Activated naive CD8-positive, alpha-beta T cell (primary cell): ENCODE measurements at regions not wholly inside any gene's neighbourhood (a gene's known extent, or its start where the extent isn't known, plus 50 kb on each side); places are given as distances from the start of the nearest gene placed in this dataset.
"Not testable (repeated sequence)": the region's sequence is repeated elsewhere in the genome, so short reads cannot be mapped to it uniquely, and the experiment has no call there.

Source experiments
- H3K27ac Mint-ChIP-seq: one replicate; pipeline ENCODE4 v1.8.0; 2021; ENCODE audit warnings: mixed read lengths
- H3K27me3 Mint-ChIP-seq: one replicate; pipeline ENCODE4 v1.8.0; 2021; ENCODE audit warnings: mixed read lengths
- H3K36me3 Mint-ChIP-seq: one replicate; pipeline ENCODE4 v1.8.0; 2021; ENCODE audit warnings: mixed read lengths
- H3K4me1 Mint-ChIP-seq: one replicate; pipeline ENCODE4 v1.8.0; 2021; ENCODE audit warnings: low read depth, mixed read lengths
- H3K4me3 Mint-ChIP-seq: one replicate; pipeline ENCODE4 v1.8.0; 2021; ENCODE audit warnings: mild to moderate bottlenecking, mixed read lengths
- H3K9me3 Mint-ChIP-seq: one replicate; pipeline ENCODE4 v1.8.0; 2021; ENCODE audit warnings: low read depth, mixed read lengths

DNA sequence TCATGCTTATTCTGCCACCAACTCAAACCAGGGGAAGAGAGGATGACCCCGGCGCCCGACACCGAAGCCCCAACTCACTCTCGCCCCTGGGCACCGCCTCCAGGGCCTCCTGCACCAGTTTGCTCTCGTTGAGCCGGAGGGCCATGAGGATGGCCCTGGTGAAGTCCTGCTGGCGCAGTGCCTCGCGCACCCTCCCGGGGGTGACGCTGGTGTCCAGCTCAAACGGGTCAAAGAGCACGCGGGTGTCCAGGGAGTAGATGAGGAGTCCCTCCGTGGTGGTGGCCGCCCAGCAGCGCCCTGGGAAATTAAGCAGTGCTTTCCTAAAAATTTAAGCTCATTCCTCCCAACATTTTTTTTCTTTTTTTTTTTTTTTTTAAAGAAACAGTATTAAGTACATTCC, 5387.6 kb upstream of the TPTE start:
- not testable (repeated sequence) for H3K27ac Mint-ChIP-seq, H3K9me3 Mint-ChIP-seq, H3K36me3 Mint-ChIP-seq, H3K4me3 Mint-ChIP-seq, H3K27me3 Mint-ChIP-seq, H3K4me1 Mint-ChIP-seq

DNA sequence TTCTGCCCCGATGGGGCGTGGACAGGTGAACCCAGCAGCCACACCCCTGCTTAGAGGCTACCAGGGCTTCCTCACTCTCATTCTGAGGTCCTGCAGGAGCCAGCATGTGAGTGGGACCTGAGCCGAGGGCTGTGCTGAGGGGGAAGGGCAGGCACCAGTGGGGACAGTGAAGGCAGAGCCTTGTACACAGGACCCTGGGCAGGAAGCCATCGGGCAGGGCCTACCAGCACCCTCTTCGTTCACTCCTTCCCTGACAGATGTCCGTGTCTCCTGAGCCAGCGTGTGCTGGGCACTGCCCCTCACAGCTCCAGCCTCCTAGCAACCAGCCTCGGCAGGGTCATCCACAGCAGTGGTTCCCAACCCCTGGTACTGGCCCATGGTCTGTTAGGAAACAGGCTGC, 5385.0 kb upstream of the TPTE start:
- H3K27me3 Mint-ChIP-seq, H3K4me1 Mint-ChIP-seq, H3K9me3 Mint-ChIP-seq, H3K4me3 Mint-ChIP-seq, H3K36me3 Mint-ChIP-seq, H3K27ac Mint-ChIP-seq: not testable (repeated sequence)

DNA sequence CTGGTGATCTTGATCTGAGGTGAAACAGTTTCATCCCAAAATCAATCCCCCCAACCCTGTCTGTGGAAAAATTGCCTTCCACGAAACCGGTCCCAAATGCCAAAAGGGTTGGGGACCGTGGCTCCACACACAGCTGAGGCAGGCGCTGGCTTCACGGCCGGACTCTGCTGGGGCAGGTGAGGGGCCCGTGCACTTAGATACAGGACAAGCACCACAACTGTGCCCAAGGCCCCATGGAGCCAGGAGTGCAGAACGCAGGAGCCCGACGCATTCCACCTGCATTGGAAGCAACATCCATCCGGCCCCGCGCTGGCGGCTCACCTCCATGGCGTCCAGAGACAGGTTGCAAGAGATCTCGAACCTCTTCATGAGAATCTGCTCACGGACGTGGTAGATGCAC, 5384.4 kb upstream of the TPTE start:
- H3K27me3 Mint-ChIP-seq, H3K36me3 Mint-ChIP-seq, H3K4me3 Mint-ChIP-seq, H3K4me1 Mint-ChIP-seq, H3K9me3 Mint-ChIP-seq, H3K27ac Mint-ChIP-seq: not testable (repeated sequence)

DNA sequence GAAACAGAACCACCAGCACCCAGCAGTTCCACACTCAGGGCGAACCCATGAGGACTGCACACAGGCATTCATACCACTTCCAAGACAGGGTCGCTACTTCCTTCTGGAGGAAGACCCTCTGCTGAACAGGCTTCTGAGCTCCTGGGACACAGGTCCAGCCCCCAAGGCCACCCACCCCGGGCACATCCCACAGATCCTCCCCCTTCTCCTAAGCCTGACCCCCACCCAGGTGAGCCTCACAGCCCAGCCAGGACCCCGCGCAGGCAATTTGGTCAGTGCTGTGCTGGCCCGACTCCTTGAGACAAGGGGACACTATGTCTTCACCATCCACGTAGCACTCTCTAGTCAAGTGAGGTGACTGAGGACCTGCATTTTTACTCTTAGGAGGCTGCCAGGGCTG, 5382.7 kb upstream of the TPTE start:
- H3K4me3 Mint-ChIP-seq, H3K36me3 Mint-ChIP-seq, H3K4me1 Mint-ChIP-seq, H3K27ac Mint-ChIP-seq, H3K9me3 Mint-ChIP-seq, H3K27me3 Mint-ChIP-seq: not testable (repeated sequence)

DNA sequence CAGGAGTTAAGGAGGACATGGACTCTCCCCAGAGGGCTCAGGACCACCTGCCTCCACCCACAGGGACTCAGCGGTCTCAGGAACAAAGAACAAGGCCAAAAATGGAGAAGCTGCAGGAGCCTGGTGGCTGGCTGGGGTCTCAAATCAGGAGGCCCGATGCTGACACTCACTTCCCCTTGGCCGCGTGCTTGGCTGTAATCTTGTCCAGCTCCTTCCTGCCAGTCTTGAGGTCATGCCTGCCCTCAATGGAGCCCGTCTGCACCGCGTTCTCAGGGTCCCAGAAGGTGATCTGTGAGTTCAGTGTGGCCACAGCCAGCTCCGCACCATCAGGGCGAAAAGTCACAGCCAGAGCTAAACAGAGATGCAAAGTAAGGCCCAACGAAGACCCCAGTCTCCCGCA, 5381.9 kb upstream of the TPTE start:
- H3K4me1 Mint-ChIP-seq, H3K4me3 Mint-ChIP-seq, H3K36me3 Mint-ChIP-seq, H3K27me3 Mint-ChIP-seq, H3K9me3 Mint-ChIP-seq, H3K27ac Mint-ChIP-seq: not testable (repeated sequence)

DNA sequence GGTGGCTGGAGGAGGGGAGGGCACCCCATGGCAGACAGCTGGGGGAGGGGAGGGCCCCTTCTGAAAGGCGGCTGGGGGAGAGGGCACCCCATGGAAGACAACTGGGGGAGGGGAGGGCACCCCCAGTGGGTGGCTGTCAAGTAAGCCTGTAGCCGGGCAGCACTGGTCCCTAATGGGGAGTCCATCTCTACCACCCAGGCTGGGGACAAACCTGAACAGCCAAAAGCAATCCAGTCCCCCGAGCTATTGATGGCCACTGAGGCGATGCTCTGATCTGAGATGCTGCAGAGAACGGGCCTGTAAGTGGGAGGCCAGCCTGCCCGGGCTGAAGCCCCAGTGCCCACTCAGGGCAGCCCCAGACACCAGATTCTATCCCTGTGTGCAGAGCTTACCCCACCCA, 5378.4 kb upstream of the TPTE start:
- H3K9me3 Mint-ChIP-seq, H3K27me3 Mint-ChIP-seq, H3K4me3 Mint-ChIP-seq, H3K27ac Mint-ChIP-seq, H3K36me3 Mint-ChIP-seq, H3K4me1 Mint-ChIP-seq: not testable (repeated sequence)

DNA sequence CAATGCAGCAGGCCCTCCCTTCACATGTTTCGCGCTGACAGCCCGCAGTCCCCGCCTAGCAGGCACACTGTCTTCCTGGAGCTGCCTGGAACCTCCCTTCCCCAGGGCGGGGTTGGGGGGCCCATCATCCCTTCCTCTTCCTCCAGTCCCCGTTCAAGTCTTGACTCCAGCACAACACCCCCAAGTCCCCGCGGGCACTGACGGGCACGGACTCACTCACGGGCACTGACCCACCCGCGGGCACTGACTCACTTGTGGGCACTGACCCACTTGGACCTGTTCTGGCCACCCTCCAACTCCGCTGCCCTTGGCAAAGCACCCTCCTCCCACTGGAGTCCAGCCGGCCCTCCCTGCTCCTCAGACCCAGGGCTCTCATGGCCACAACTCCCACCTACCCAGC, 5376.7 kb upstream of the TPTE start:
- not testable (repeated sequence) for H3K27me3 Mint-ChIP-seq, H3K9me3 Mint-ChIP-seq, H3K27ac Mint-ChIP-seq, H3K36me3 Mint-ChIP-seq, H3K4me1 Mint-ChIP-seq, H3K4me3 Mint-ChIP-seq

DNA sequence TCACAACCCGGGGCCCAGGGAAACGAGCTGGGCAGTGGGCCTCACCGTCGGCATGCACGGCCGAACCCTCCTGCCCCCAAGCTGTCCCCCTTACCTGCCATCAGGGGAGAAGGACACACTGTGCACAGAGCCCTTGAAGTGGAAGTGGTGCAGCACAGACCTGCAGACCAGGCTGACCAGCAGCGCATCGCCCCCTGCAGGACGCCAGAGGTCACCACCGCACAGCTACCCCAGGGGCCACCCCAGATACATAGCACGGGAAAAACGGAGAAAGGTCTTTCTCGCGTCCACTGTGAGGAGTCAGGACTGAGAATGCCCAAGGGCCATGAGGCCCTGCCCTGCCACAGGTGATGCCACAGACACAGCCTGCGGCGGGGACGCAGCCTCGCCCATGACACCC, 5373.7 kb upstream of the TPTE start:
- not testable (repeated sequence) for H3K9me3 Mint-ChIP-seq, H3K36me3 Mint-ChIP-seq, H3K4me1 Mint-ChIP-seq

DNA sequence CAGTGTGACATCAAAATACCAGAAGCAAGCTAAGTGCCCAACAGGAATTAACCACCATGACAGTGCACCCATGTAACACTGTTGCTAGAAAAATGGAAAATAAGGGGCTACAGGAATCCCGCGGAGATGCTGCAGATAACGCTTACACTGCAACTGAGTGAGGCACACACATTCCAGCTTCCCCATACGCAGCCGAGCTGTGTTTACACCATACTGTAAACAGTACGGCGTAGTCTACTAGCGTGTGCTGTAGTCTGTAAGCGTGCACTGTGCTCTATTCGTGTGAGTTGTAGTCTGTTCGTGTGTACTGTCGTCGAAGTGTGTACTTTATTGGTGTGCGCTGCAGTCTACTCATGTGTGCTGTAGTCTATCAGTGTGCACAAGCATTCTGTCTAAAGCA, 5372.2 kb upstream of the TPTE start:
- not testable (repeated sequence) for H3K9me3 Mint-ChIP-seq, H3K27ac Mint-ChIP-seq, H3K36me3 Mint-ChIP-seq, H3K27me3 Mint-ChIP-seq, H3K4me1 Mint-ChIP-seq, H3K4me3 Mint-ChIP-seq

More for the DNA sequence above, 5373.7 kb upstream of the TPTE start:
- H3K27ac Mint-ChIP-seq, H3K4me3 Mint-ChIP-seq, H3K27me3 Mint-ChIP-seq: not testable (repeated sequence)

DNA sequence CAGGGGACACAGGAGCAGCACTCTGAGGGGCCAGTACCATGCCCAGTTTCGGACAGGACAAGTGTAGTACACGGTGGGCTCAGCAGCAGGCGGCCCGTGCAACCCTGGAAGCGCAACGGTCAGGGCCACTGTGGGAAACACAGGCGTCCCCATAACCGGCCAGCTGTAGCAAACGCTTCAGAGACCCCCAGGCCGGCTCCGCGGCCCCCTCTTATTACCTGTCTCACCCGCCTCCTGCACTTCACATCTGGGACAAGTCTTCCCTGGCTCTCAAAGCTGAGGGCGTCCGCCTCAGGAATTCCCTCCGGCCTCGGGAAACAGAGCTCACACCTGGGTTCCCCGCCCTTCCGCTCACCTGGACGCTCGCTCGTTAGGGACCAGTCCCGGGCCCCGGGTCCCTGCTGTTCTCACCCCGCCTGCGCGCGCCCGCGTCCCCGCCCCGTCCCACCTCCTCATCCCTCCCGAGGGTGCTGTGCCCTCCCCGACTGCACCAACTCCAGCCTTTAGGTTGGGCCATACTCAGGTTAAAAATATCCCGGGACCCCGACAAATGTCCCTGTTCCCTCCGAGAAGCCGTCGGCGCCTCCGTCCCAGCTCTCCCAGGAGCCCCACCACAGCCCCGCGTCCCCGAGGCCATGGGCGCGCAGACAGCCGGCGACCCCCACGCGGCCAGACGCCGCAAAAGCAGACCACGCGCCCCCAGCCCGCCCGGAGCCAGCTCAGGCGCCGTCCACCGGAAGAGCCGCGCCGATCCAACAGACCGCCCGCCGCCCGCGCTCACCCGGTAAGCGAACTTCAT, 5367.3 kb upstream of the TPTE start:
- H3K27ac Mint-ChIP-seq, H3K9me3 Mint-ChIP-seq, H3K4me3 Mint-ChIP-seq, H3K27me3 Mint-ChIP-seq, H3K36me3 Mint-ChIP-seq, H3K4me1 Mint-ChIP-seq: not testable (repeated sequence)

DNA sequence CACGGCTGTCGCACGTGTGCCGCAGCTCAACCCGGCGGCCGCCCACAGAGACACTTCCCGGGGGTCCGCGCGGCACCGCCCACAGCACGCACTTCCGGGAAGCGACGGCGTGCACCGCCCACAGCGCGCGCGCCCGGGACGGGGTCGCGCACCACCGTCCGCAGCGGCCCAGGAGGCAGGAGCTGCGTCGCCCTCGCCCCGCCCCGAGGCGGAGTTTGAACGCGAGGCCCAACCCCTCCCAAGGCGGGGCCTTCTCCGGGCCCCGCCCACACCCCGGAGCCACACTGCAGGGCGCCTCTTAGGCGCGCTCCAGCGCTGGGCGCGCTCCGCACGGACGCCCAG, 5366.8 kb upstream of the TPTE start:
- H3K27ac Mint-ChIP-seq, H3K4me1 Mint-ChIP-seq, H3K36me3 Mint-ChIP-seq, H3K27me3 Mint-ChIP-seq, H3K9me3 Mint-ChIP-seq, H3K4me3 Mint-ChIP-seq: not testable (repeated sequence)

DNA sequence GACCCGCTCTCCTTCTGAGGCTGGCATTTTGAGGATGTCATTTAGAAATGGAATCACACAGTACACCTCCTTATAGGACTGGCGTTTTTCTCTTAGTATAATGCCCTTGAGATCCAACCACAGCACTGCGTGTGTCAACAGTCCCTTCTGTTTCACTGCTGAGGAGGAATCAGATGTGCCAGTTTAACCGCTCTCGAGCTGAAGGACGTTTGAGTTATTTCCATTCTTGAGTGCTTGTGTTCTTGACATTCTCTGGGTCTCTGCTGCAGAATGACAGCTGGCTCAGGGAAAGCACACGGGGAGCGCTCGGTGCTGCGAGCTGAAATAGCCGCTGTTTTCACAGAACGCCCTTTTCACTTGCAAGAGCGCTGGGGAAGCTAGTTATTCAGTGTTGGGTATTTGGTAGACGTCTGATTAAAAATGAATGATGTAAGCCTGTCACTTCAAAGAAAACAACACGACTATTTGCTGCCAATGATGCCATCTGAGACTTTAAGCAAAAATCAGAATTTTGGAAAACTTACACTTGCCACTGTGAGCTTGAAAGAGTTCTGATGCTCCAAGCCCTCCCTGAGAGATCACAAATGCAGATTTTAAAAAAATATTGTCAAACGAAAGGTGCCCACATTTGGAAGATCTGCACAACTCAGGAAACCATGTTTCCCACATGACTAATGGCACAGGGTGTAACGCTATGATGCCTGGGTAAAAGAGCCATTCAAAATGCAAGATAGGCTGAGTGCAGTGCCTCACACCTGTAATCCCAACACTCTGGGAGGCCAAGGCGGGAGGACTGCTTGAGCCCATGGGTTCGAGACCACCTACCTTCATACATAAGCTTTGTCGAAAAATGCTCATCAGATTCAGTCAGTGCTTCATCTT, 5358.4 kb upstream of the TPTE start:
- not testable (repeated sequence) for H3K4me3 Mint-ChIP-seq, H3K9me3 Mint-ChIP-seq, H3K4me1 Mint-ChIP-seq, H3K27me3 Mint-ChIP-seq, H3K36me3 Mint-ChIP-seq, H3K27ac Mint-ChIP-seq

DNA sequence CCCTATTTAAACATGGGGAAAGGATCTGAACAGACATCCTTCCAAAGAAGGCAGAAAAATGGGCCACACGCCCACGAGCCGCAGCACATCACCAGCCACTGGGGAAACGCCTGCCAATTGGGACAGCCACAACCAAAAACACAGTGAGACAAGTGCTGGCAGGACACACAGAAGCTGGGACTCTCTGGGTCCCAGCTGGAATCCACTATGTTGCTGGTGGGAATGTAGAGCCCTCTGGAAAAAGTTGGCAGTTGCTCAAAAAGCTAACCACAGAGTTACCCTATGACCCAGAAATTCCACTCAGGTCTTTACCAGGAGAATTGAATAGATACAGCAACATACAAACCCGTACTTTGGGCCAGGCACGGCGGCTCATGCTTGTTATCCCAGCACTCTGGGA, 5355.6 kb upstream of the TPTE start:
- not testable (repeated sequence) for H3K36me3 Mint-ChIP-seq, H3K27ac Mint-ChIP-seq, H3K9me3 Mint-ChIP-seq, H3K4me1 Mint-ChIP-seq, H3K27me3 Mint-ChIP-seq, H3K4me3 Mint-ChIP-seq
